Gastroesophageal sphincter (tissue), 3 donors: ENCODE measurements at regions not wholly inside any gene's neighbourhood (a gene's known extent, or its start where the extent isn't known, plus 50 kb on each side); places are given as distances from the start of the nearest gene placed in this dataset.

Experiments
- EP300 ChIP-seq: sonication (generic); formaldehyde crosslinking; IDR thresholded peaks from one replicate; pipeline ENCODE4 v1.6.1; 2017; ENCODE audit warnings: antibody characterized with exemption, mild to moderate bottlenecking
- POLR2A ChIP-seq, 2 donors: fragments of 450-650 bp; IDR thresholded peaks; one replicate each; pipeline ENCODE4 v1.6.1; 2017; ENCODE audit warnings: antibody characterized with exemption in 2 of 2, mild to moderate bottlenecking in 2 of 2, moderate library complexity in 1 of 2
- POLR2AphosphoS5 ChIP-seq: sonication (generic); formaldehyde crosslinking; IDR thresholded peaks from one replicate; pipeline ENCODE4 v1.6.1; 2017; ENCODE audit warnings: antibody characterized with exemption
- TF ChIP-seq, protein P1 (sequence below), 4 experiments: fragments of 200-600 bp in 2 of 4; fragments of 450-650 bp in 2 of 4; sonication (generic) in 1 of 4; IDR thresholded peaks; one replicate each; pipeline ENCODE4 v1.5.1; 2017 to 2019; ENCODE audit warnings: antibody characterized with exemption in 4 of 4, mild to moderate bottlenecking in 2 of 4, moderate library complexity in 2 of 4

DNA sequence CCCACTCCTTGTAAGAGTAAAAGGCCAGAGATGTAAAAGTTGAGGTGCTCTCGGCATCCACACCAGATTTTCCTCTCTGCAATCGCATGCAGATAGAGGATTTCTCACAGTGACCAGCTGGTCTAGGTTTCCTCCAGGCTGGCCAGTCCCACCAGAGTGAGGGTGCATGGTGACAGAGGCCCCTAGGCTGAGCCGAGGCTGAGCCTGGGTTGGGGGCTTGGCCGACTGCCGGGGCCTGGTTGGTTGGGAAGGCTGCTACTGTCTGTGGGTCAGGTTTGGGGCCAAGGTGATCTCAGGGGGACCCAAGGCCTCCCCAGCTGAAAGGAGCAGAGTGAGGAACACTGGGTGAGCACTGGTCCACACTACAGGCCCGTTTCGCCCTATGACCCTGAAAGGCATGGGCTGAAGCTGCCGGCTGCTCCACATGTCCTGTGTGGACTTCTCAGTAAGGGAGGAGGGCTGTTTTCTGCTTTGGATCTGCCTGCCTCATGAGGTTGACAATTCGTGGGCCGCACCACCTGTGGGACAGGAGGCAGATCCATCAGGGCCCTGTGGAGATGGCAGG lies 400.8 kb upstream of the IRX4 start:
- TF ChIP-seq, protein P1, sequence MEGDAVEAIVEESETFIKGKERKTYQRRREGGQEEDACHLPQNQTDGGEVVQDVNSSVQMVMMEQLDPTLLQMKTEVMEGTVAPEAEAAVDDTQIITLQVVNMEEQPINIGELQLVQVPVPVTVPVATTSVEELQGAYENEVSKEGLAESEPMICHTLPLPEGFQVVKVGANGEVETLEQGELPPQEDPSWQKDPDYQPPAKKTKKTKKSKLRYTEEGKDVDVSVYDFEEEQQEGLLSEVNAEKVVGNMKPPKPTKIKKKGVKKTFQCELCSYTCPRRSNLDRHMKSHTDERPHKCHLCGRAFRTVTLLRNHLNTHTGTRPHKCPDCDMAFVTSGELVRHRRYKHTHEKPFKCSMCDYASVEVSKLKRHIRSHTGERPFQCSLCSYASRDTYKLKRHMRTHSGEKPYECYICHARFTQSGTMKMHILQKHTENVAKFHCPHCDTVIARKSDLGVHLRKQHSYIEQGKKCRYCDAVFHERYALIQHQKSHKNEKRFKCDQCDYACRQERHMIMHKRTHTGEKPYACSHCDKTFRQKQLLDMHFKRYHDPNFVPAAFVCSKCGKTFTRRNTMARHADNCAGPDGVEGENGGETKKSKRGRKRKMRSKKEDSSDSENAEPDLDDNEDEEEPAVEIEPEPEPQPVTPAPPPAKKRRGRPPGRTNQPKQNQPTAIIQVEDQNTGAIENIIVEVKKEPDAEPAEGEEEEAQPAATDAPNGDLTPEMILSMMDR (IDR thresholded peaks at IDR 0.05), result no peak
- no peak for TF ChIP-seq POLR2AphosphoS5
- no peak for TF ChIP-seq POLR2A (IDR thresholded peaks at IDR 0.05)
- no peak for TF ChIP-seq EP300
